A549 (cell line): ENCODE measurements at regions not wholly inside any gene's neighbourhood (a gene's known extent, or its start where the extent isn't known, plus 50 kb on each side); places are given as distances from the start of the nearest gene placed in this dataset.

ENCODE experiments used
- CTCF ChIP-seq: fragments of >200 bp; sonication (Bioruptor Twin); formaldehyde crosslinking; IDR thresholded peaks from 3 replicates; pipeline ENCODE4 v1.5.1; 2016
- MAFK ChIP-seq: fragments of 450-650 bp; IDR thresholded peaks from 2 replicates; pipeline ENCODE4 v1.6.1; 2014; ENCODE audit not compliant: partially characterized antibody
- POLR2A ChIP-seq: IDR thresholded peaks from 2 replicates; pipeline ENCODE4 v1.6.1; 2012; ENCODE audit warnings: mild to moderate bottlenecking, low read length
- RFX5 ChIP-seq: fragments of 450-650 bp; IDR thresholded peaks from 2 replicates; pipeline ENCODE4 v1.7.1; 2014; ENCODE audit warnings: antibody characterized with exemption, mild to moderate bottlenecking, moderate library complexity
- SREBF2 ChIP-seq: fragments of 450-650 bp; IDR thresholded peaks from 2 replicates; pipeline ENCODE4 v1.6.1; 2014; ENCODE audit warnings: mild to moderate bottlenecking, moderate library complexity
- TF ChIP-seq, protein P1 (sequence below): fragments of 250-450 bp; sonication (Bioruptor Pico); IDR thresholded peaks from 2 replicates; pipeline ENCODE4 v1.5.0; 2020; ENCODE audit warnings: low read depth, mild to moderate bottlenecking, moderate library complexity
- TF ChIP-seq, protein P2 (sequence below): fragments of 250-450 bp; sonication (Bioruptor Pico); IDR thresholded peaks from 2 replicates; pipeline ENCODE4 v1.5.0; 2021; ENCODE audit warnings: mild to moderate bottlenecking, moderate library complexity, borderline replicate concordance

DNA sequence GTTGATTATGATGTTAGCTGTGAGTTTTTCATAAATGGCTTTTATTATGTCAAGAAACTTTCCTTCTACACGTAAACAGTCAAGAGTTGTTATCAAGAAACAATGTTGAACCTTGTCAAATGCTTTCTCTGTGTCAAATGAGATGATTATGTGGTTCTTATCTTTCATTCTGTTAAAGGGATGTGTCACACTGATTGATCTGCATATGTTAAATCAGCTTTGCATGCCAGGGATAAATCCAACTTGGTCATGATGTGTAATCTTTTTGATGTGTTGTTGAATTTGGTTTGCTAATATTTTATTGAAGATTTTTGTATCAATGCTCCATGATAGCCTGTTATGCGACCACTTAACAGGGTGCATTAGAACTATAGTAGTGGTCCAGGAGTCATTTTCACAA is 107.3 kb downstream of the C1QL2 start:
- TF ChIP-seq RFX5 (no peak), CTCF (no peak), SREBF2 (no peak), MAFK (no peak), POLR2A (no peak)
- TF ChIP-seq, protein P1, sequence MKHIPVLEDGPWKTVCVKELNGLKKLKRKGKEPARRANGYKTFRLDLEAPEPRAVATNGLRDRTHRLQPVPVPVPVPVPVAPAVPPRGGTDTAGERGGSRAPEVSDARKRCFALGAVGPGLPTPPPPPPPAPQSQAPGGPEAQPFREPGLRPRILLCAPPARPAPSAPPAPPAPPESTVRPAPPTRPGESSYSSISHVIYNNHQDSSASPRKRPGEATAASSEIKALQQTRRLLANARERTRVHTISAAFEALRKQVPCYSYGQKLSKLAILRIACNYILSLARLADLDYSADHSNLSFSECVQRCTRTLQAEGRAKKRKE (CRISPR knock-in tag) = no peak
- TF ChIP-seq, protein P2, sequence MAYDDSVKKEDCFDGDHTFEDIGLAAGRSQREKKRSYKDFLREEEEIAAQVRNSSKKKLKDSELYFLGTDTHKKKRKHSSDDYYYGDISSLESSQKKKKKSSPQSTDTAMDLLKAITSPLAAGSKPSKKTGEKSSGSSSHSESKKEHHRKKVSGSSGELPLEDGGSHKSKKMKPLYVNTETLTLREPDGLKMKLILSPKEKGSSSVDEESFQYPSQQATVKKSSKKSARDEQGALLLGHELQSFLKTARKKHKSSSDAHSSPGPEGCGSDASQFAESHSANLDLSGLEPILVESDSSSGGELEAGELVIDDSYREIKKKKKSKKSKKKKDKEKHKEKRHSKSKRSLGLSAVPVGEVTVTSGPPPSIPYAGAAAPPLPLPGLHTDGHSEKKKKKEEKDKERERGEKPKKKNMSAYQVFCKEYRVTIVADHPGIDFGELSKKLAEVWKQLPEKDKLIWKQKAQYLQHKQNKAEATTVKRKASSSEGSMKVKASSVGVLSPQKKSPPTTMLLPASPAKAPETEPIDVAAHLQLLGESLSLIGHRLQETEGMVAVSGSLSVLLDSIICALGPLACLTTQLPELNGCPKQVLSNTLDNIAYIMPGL (CRISPR knock-in tag) = no peak
